ENCODE measurements at regions not wholly inside any gene's neighbourhood (a gene's known extent, or its start where the extent isn't known, plus 50 kb on each side); places are given as distances from the start of the nearest gene placed in this dataset.

GRCh38 chr9:30812821-30813220 lies 1571.6 kb upstream of the ACO1 start:
- no peak overlapping the region for H3K4ac ChIP-seq (ENCODE audit: low read depth in 1 of 2, low read length in 2 of 2)
- H3K14ac ChIP-seq (ENCODE audit: low read length in 2 of 2): no peak overlapping the region
- no peak for DNase-seq
- no peak overlapping the region for H2BK15ac ChIP-seq (ENCODE audit: low read depth, poor library complexity, severe bottlenecking)
- H4K8ac ChIP-seq (ENCODE audit: low read length): no peak overlapping the region
- H3K27me3 ChIP-seq (ENCODE audit: control insufficient read depth in 1 of 2, insufficient read depth in 1 of 2, low read length in 2 of 2): no peaks in the 10 kb centered on the region
- no peak overlapping the region for H2AK5ac ChIP-seq (ENCODE audit: low read length, severe bottlenecking)
- no peaks in the 10 kb centered on the region for H3K9me3 ChIP-seq (ENCODE audit: control insufficient read depth, low read length)
- no peak overlapping the region for H4K91ac ChIP-seq (ENCODE audit: low read length)
- no peak overlapping the region for H3K9ac ChIP-seq (ENCODE audit: low read length)
- H3K79me1 ChIP-seq (replicated peaks; ENCODE audit: low read length, poor library complexity, severe bottlenecking): no peaks in the 10 kb centered on the region
- no peak overlapping the region for H3K4me3 ChIP-seq (ENCODE audit: insufficient read depth in 1 of 2, low read depth in 1 of 2, low read length in 2 of 2)
- no peak overlapping the region for H3K27ac ChIP-seq (ENCODE audit: low read length, poor library complexity, severe bottlenecking)
- H2AFZ ChIP-seq (ENCODE audit: low read depth, low read length): no peak overlapping the region
- H3K23ac ChIP-seq (ENCODE audit: low read length in 2 of 2): no peak overlapping the region
- H3K4me1 ChIP-seq (ENCODE audit: control insufficient read depth, insufficient read depth, low read depth, low read length): no peaks in the 10 kb centered on the region
- WGBS: 67% methylated on average over 1 of the region's 1 CpG
- H3K36me3 ChIP-seq (ENCODE audit: control insufficient read depth in 1 of 2, insufficient read depth in 2 of 2, low read depth in 1 of 2, low read length in 2 of 2): no peaks in the 10 kb centered on the region
- no peak overlapping the region for H3K18ac ChIP-seq (ENCODE audit: low read depth in 1 of 2, low read length in 2 of 2)
- H3K4me2 ChIP-seq (ENCODE audit: low read length, poor library complexity, severe bottlenecking): no peak overlapping the region
- no peak overlapping the region for H2BK5ac ChIP-seq (ENCODE audit: low read depth, low read length, poor library complexity, severe bottlenecking)
- H2BK120ac ChIP-seq (ENCODE audit: low read depth, low read length): no peak overlapping the region
- H2BK12ac ChIP-seq (ENCODE audit: low read length in 2 of 2): no peak overlapping the region

- H3K4ac ChIP-seq (ENCODE audit: low read depth in 1 of 2, low read length in 2 of 2): no peak overlapping the region
- no peak overlapping the region for H3K27ac ChIP-seq (ENCODE audit: low read length, poor library complexity, severe bottlenecking)
- H3K79me1 ChIP-seq (replicated peaks; ENCODE audit: low read length, poor library complexity, severe bottlenecking): no peaks in the 10 kb centered on the region
- no peak overlapping the region for H2AK5ac ChIP-seq (ENCODE audit: low read length, severe bottlenecking)
- no peak overlapping the region for H3K14ac ChIP-seq (ENCODE audit: low read length in 2 of 2)
- H3K36me3 ChIP-seq (ENCODE audit: control insufficient read depth in 1 of 2, insufficient read depth in 2 of 2, low read depth in 1 of 2, low read length in 2 of 2): no peaks in the 10 kb centered on the region
- H2BK120ac ChIP-seq (ENCODE audit: low read depth, low read length): no peak overlapping the region
- no peak overlapping the region for H3K18ac ChIP-seq (ENCODE audit: low read depth in 1 of 2, low read length in 2 of 2)
- H4K8ac ChIP-seq (ENCODE audit: low read length): no peak overlapping the region
- no peaks in the 10 kb centered on the region for H3K27me3 ChIP-seq (ENCODE audit: control insufficient read depth in 1 of 2, insufficient read depth in 1 of 2, low read length in 2 of 2)
- H3K23ac ChIP-seq (ENCODE audit: low read length in 2 of 2): no peak overlapping the region
- no peak overlapping the region for H3K4me3 ChIP-seq (ENCODE audit: insufficient read depth in 1 of 2, low read depth in 1 of 2, low read length in 2 of 2)
- no peak overlapping the region for H2BK5ac ChIP-seq (ENCODE audit: low read depth, low read length, poor library complexity, severe bottlenecking)
- DNase-seq: no peak
- no peaks in the 10 kb centered on the region for H3K9me3 ChIP-seq (ENCODE audit: control insufficient read depth, low read length)
- H2BK12ac ChIP-seq (ENCODE audit: low read length in 2 of 2): no peak overlapping the region
- no peak overlapping the region for H2BK15ac ChIP-seq (ENCODE audit: low read depth, poor library complexity, severe bottlenecking)
- H3K4me1 ChIP-seq (ENCODE audit: control insufficient read depth, insufficient read depth, low read depth, low read length): no peaks in the 10 kb centered on the region
- WGBS: no CpG with 5 or more reads among the region's 2 CpGs
- H3K9ac ChIP-seq (ENCODE audit: low read length): no peak overlapping the region
- H4K91ac ChIP-seq (ENCODE audit: low read length): no peak overlapping the region
- no peak overlapping the region for H3K4me2 ChIP-seq (ENCODE audit: low read length, poor library complexity, severe bottlenecking)
- no peak overlapping the region for H2AFZ ChIP-seq (ENCODE audit: low read depth, low read length)
Observed at GRCh38 chr9:30815585-30815984, 1568.9 kb upstream of the ACO1 start.

- Histone ChIP-seq H3K18ac (ENCODE audit: low read depth in 1 of 2, low read length in 2 of 2) (no peak overlapping the region), H3K23ac (ENCODE audit: low read length in 2 of 2) (no peak overlapping the region), H4K91ac (ENCODE audit: low read length) (no peak overlapping the region), H2AFZ (ENCODE audit: low read depth, low read length) (no peak overlapping the region), H3K14ac (ENCODE audit: low read length in 2 of 2) (no peak overlapping the region), H3K4me2 (ENCODE audit: low read length, poor library complexity, severe bottlenecking) (no peak overlapping the region), H3K4me1 (ENCODE audit: control insufficient read depth, insufficient read depth, low read depth, low read length) (no peaks in the 10 kb centered on the region), H3K4ac (ENCODE audit: low read depth in 1 of 2, low read length in 2 of 2) (no peak overlapping the region), H3K27ac (ENCODE audit: low read length, poor library complexity, severe bottlenecking) (no peak overlapping the region), H3K9ac (ENCODE audit: low read length) (no peak overlapping the region), H2BK5ac (ENCODE audit: low read depth, low read length, poor library complexity, severe bottlenecking) (no peak overlapping the region), H2BK120ac (ENCODE audit: low read depth, low read length) (no peak overlapping the region), H3K27me3 (ENCODE audit: control insufficient read depth in 1 of 2, insufficient read depth in 1 of 2, low read length in 2 of 2) (no peaks in the 10 kb centered on the region), H3K4me3 (ENCODE audit: insufficient read depth in 1 of 2, low read depth in 1 of 2, low read length in 2 of 2) (no peak overlapping the region), H2AK5ac (ENCODE audit: low read length, severe bottlenecking) (no peak overlapping the region), H3K9me3 (ENCODE audit: control insufficient read depth, low read length) (no peaks in the 10 kb centered on the region), H3K79me1 (replicated peaks; ENCODE audit: low read length, poor library complexity, severe bottlenecking) (no peaks in the 10 kb centered on the region), H2BK12ac (ENCODE audit: low read length in 2 of 2) (no peak overlapping the region), H2BK15ac (ENCODE audit: low read depth, poor library complexity, severe bottlenecking) (no peak overlapping the region), H3K36me3 (ENCODE audit: control insufficient read depth in 1 of 2, insufficient read depth in 2 of 2, low read depth in 1 of 2, low read length in 2 of 2) (no peaks in the 10 kb centered on the region), H4K8ac (ENCODE audit: low read length) (no peak overlapping the region)
- no peak for DNase-seq
- 33% methylated on average over 1 of the region's 1 CpG for WGBS
Observed at GRCh38 chr9:30845136-30845535, 1539.3 kb upstream of the ACO1 start.

GRCh38 chr9:30846651-30847050 lies 1537.8 kb upstream of the ACO1 start:
- H3K27me3 ChIP-seq (ENCODE audit: control insufficient read depth in 1 of 2, insufficient read depth in 1 of 2, low read length in 2 of 2): no peaks in the 10 kb centered on the region
- H3K14ac ChIP-seq (ENCODE audit: low read length in 2 of 2): no peak overlapping the region
- no peak overlapping the region for H2BK15ac ChIP-seq (ENCODE audit: low read depth, poor library complexity, severe bottlenecking)
- H3K18ac ChIP-seq (ENCODE audit: low read depth in 1 of 2, low read length in 2 of 2): no peak overlapping the region
- H3K4me1 ChIP-seq (ENCODE audit: control insufficient read depth, insufficient read depth, low read depth, low read length): no peaks in the 10 kb centered on the region
- H3K36me3 ChIP-seq (ENCODE audit: control insufficient read depth in 1 of 2, insufficient read depth in 2 of 2, low read depth in 1 of 2, low read length in 2 of 2): no peaks in the 10 kb centered on the region
- no peak overlapping the region for H3K4me3 ChIP-seq (ENCODE audit: insufficient read depth in 1 of 2, low read depth in 1 of 2, low read length in 2 of 2)
- H2AK5ac ChIP-seq (ENCODE audit: low read length, severe bottlenecking): no peak overlapping the region
- H4K91ac ChIP-seq (ENCODE audit: low read length): no peak overlapping the region
- no peak overlapping the region for H2AFZ ChIP-seq (ENCODE audit: low read depth, low read length)
- no peak overlapping the region for H2BK5ac ChIP-seq (ENCODE audit: low read depth, low read length, poor library complexity, severe bottlenecking)
- H3K4me2 ChIP-seq (ENCODE audit: low read length, poor library complexity, severe bottlenecking): no peak overlapping the region
- no peak overlapping the region for H3K23ac ChIP-seq (ENCODE audit: low read length in 2 of 2)
- H3K79me1 ChIP-seq (replicated peaks; ENCODE audit: low read length, poor library complexity, severe bottlenecking): no peaks in the 10 kb centered on the region
- no peaks in the 10 kb centered on the region for H3K9me3 ChIP-seq (ENCODE audit: control insufficient read depth, low read length)
- no peak overlapping the region for H3K4ac ChIP-seq (ENCODE audit: low read depth in 1 of 2, low read length in 2 of 2)
- H3K9ac ChIP-seq (ENCODE audit: low read length): no peak overlapping the region
- no peak for DNase-seq
- 83% methylated on average over 2 of the region's 3 CpGs for WGBS
- H2BK120ac ChIP-seq (ENCODE audit: low read depth, low read length): no peak overlapping the region
- no peak overlapping the region for H4K8ac ChIP-seq (ENCODE audit: low read length)
- H3K27ac ChIP-seq (ENCODE audit: low read length, poor library complexity, severe bottlenecking): no peak overlapping the region
- no peak overlapping the region for H2BK12ac ChIP-seq (ENCODE audit: low read length in 2 of 2)
